Mesodermal cell (in vitro differentiated cells): ENCODE measurements at regions not wholly inside any gene's neighbourhood (a gene's known extent, or its start where the extent isn't known, plus 50 kb on each side); places are given as distances from the start of the nearest gene placed in this dataset.

Experiments
- H3K27ac ChIP-seq: 2 replicates; pipeline ENCODE4 v1.7.0; 2013; ENCODE audit warnings: mild to moderate bottlenecking, low read depth, low read length, moderate library complexity; ENCODE audit not compliant: severe bottlenecking
- H3K36me3 ChIP-seq: 2 replicates; pipeline ENCODE4 v1.7.1; 2013; ENCODE audit warnings: mild to moderate bottlenecking, low read length, moderate library complexity; ENCODE audit not compliant: control insufficient read depth, insufficient read depth
- H3K4me1 ChIP-seq: one replicate; pipeline ENCODE4 v1.7.1; 2013; ENCODE audit warnings: mild to moderate bottlenecking, low read length; ENCODE audit not compliant: insufficient read depth, control insufficient read depth, poor library complexity, severe bottlenecking
- H3K4me3 ChIP-seq: 2 replicates; pipeline ENCODE4 v1.7.0; 2013; ENCODE audit warnings: low read length, control low read depth, mild to moderate bottlenecking; ENCODE audit not compliant: insufficient read depth, poor library complexity, severe bottlenecking; ENCODE audit errors: extremely low read depth
- H3K9me3 ChIP-seq: 2 replicates; pipeline ENCODE4 v1.7.1; 2013; ENCODE audit warnings: mild to moderate bottlenecking, low read length, moderate library complexity; ENCODE audit not compliant: control insufficient read depth
- WGBS, 2 experiments: methylation state at CpG; one replicate each; pipeline ENCODE4 v1.1.5; 2013; ENCODE audit warnings: missing lambda C conversion rate in 2 of 2; ENCODE audit not compliant: insufficient coverage in 2 of 2; 5-methylcytosine and 5-hydroxymethylcytosine counted together

- no CpG with 5 or more reads among the region's 3 CpGs for WGBS, 2 experiments
- Histone ChIP-seq H3K4me3 (no peak overlapping the region), H3K4me1 (peaks cover 11% of the 10 kb centered on the region), H3K27ac (no peak overlapping the region), H3K9me3 (no peaks in the 10 kb centered on the region), H3K36me3 (no peaks in the 10 kb centered on the region)
Observed at GRCh38 chr10:128258421-128258976, 132.3 kb upstream of the MKI67 start.

DNA sequence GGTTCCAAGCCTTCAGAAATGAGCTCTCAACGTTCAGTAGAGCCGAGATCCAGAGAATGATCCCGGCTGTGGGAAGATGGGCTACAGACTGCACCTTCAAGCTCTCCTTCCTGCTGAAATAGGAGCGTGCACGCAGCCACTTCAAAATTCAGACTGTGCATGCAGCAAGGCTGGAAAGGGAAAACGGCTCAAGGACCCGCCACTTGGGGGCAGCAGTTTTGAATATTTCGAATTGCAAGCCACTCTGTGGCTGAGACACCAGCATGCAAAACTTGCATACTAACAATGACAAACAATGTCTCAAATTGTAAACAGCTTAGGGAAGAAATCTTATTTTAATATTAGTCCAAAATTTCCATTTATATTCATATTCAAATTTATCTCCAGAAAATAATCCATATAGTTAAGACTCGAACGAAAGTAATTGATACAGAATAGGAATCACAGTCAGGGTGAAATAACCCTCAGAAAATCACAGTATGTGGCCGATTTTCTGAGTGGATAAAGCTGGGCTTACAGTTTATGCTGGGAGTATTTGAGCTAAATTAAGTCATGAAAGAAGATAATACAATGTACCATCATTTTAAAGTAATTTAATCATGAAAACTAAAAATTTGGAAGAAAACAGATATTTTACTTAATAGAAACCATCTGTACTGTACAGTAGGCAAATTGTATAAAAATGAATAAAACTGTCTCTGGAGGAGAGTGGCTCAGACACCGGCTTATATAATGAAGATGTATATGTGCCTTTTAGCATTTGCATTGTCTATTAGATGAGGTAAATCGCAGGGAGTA is 137.9 kb upstream of the MKI67 start:
- H3K9me3 ChIP-seq, result no peaks in the 10 kb centered on the region
- H3K36me3 ChIP-seq, result no peaks in the 10 kb centered on the region
- H3K27ac ChIP-seq, result no peak overlapping the region
- H3K4me3 ChIP-seq, result no peak overlapping the region
- 22 to 30% methylated on average over 3 to 7 of the region's 13 CpGs for WGBS, 2 experiments
- no peaks in the 10 kb centered on the region for H3K4me1 ChIP-seq

DNA sequence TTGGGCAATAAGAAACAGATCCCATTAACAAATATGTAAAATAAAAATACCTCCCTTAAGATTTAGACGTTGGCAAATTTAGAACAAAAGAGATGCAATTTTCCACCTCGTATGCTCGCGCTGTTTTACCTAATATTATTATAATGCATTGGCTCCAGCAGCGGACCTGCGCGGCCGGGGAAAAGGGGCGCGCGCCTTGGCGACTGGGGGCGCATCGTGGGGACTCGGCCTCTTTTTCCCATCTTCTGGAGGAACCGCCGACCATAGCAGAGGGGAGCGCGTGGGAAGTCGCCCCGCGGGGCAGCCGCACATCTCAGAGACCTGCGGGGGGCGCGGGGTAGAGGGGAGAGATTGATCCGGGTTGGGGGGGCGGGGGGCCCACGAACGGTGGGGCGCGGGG is 139.4 kb upstream of the MKI67 start:
- Histone ChIP-seq H3K36me3 (no peaks in the 10 kb centered on the region), H3K4me1 (no peaks in the 10 kb centered on the region), H3K27ac (no peak overlapping the region), H3K9me3 (no peaks in the 10 kb centered on the region), H3K4me3 (no peak overlapping the region)
- WGBS, 2 experiments, result 88 to 94% methylated on average over 9 to 13 of the region's 32 CpGs

DNA sequence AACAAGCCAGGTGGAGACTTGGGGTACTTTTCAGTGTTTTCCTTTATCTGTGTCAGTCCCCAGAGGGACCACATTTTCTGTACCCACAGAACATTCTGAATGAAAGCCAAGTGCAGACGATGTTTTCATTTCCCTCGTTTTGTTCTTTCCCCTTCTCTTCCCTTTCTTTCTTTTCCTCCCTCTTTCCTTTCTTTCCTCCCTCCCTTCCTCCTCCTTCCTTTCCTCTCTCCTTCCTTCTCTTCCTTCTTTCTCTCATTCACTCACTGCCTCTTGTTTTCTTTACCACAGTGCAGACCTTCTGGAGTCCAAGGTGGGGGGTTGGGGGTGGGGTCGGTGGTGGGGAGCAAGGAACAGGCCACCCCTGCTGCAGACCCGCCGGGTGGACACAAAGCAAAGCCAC is 141.4 kb upstream of the MKI67 start:
- WGBS, 2 experiments, result 72 to 83% methylated on average over 2 to 4 of the region's 5 CpGs
- H3K4me1 ChIP-seq, result no peaks in the 10 kb centered on the region
- H3K4me3 ChIP-seq, result no peak overlapping the region
- no peaks in the 10 kb centered on the region for H3K9me3 ChIP-seq
- H3K36me3 ChIP-seq, result no peaks in the 10 kb centered on the region
- no peak overlapping the region for H3K27ac ChIP-seq

DNA sequence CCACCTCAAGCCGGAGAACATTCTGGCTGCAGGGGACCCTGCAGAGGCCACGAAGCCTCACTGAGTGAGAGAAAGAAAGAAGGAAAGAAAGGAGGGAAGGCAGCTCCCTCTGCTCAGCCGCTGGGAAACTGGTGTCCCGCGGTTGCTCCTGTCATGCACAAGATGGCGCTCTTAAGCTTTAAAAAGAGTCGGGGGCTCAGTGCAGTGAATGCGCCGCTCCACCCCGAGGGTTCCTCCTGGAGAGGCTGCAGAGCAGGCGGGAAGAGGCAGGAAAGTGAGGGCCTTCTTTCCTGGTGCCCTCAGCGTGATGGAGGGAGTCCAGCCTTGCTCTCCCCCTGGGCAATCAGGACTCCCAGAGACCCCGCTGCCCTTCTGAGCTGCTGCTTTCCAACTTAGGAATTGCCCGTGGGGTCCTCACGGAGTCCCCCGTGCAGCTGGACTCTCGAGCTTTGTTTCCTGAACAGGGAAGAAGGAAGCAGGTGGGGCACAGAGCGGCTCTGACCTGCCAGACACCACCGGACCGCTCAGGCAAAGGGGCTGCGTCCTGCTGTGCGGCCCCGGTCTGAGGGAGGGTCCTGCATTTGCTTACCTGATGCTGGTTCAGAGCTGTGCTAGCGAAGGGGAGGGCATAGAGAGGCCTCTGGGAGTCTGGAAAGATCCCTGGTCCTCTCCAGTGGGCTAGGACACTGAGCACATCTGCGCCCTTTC is 141.9 kb upstream of the MKI67 start:
- no peak overlapping the region for H3K4me3 ChIP-seq
- no peak overlapping the region for H3K27ac ChIP-seq
- H3K4me1 ChIP-seq, result no peaks in the 10 kb centered on the region
- no peaks in the 10 kb centered on the region for H3K9me3 ChIP-seq
- 37 to 38% methylated on average over 22 to 25 of the region's 25 CpGs for WGBS, 2 experiments
- H3K36me3 ChIP-seq, result no peaks in the 10 kb centered on the region

DNA sequence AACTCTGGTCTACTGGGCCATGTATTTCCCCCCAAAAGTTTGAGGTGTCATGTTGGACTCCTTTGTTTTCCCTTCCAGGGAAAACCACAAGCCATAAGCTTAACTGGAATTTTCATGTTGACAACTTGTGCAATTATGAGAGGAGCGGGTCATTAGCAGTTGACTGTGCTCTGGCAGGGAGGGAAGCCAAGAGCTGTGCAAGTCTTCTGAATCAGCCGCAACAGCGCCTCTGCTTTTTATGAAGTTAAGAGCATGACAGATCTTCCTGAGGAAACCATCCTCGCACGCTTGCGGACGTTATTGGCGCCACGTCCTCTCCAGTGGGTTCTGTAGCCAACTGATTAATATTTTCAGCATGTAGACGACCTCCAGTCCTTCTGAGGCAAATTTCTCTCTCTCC is 148.7 kb upstream of the MKI67 start:
- Histone ChIP-seq H3K27ac (no peak overlapping the region), H3K4me3 (no peak overlapping the region), H3K36me3 (no peaks in the 10 kb centered on the region), H3K9me3 (no peaks in the 10 kb centered on the region), H3K4me1 (no peaks in the 10 kb centered on the region)
- 91 to 94% methylated on average over 8 to 10 of the region's 10 CpGs for WGBS, 2 experiments

GRCh38 chr10:128275388-128276177 is 149.4 kb upstream of the MKI67 start:
- Histone ChIP-seq H3K36me3 (no peaks in the 10 kb centered on the region), H3K27ac (no peak overlapping the region), H3K9me3 (no peaks in the 10 kb centered on the region), H3K4me3 (no peak overlapping the region), H3K4me1 (no peaks in the 10 kb centered on the region)
- WGBS, 2 experiments, result 93 to 94% methylated on average over 11 to 14 of the region's 19 CpGs

DNA sequence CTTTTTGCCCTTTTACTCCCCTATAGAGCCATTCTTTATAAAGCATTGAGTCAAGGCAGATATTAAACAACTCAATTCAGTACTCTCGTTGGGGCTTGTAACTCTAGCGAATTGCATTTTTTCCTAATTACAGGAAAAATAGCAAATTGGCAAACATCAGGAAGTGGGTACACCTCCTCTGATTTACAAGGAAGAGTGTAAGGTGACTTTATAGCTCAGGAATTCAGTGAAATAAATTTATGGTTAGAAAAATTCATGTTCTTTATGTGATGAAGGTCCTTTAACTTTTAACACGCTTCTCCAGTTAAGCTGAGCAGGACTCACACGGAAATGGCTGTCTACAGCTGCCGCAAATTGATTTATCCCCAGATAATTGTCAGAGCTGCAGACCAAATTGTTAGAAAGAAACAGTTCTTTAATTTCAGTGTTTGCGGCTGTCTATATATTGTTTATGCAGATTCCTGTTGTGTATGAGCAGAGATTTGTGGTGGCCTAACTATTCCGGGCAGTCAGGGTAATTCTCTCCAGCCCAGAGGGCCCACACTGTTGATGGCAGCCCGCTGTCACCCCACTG is 151.1 kb upstream of the MKI67 start:
- H3K4me3 ChIP-seq, result no peak overlapping the region

GRCh38 chr10:128278362-128278761 is 152.1 kb upstream of the MKI67 start:
- Histone ChIP-seq H3K4me3 (no peak overlapping the region), H3K36me3 (no peaks in the 10 kb centered on the region), H3K9me3 (no peaks in the 10 kb centered on the region), H3K27ac (no peak overlapping the region), H3K4me1 (no peaks in the 10 kb centered on the region)
- WGBS, 2 experiments, result 38% methylated on average over 6 to 7 of the region's 7 CpGs

More for the DNA sequence above, 151.1 kb upstream of the MKI67 start:
- 88 to 92% methylated on average over 7 to 8 of the region's 8 CpGs for WGBS, 2 experiments
- H3K27ac ChIP-seq, result no peak overlapping the region
- H3K4me1 ChIP-seq, result no peaks in the 10 kb centered on the region
- no peaks in the 10 kb centered on the region for H3K9me3 ChIP-seq
- H3K36me3 ChIP-seq, result no peaks in the 10 kb centered on the region

GRCh38 chr10:128280271-128280670 is 154.0 kb upstream of the MKI67 start:
- H3K9me3 ChIP-seq, result no peaks in the 10 kb centered on the region
- H3K27ac ChIP-seq, result no peak overlapping the region
- H3K36me3 ChIP-seq, result no peaks in the 10 kb centered on the region
- no peaks in the 10 kb centered on the region for H3K4me1 ChIP-seq
- WGBS, 2 experiments, result 80% methylated on average over 1 of the region's 2 CpGs; no CpG with 5 or more reads in 1 of the 2 experiments
- H3K4me3 ChIP-seq, result no peak overlapping the region
